HepG2 (cell line): ENCODE measurements at regions not wholly inside any gene's neighbourhood (a gene's known extent, or its start where the extent isn't known, plus 50 kb on each side); places are given as distances from the start of the nearest gene placed in this dataset.

ENCODE experiments used
- ATAC-seq: fragments of 200-7000 bp; cut with Tn5 transposase; 3 replicates; pipeline ENCODE4 v1.9.1; 2020; ENCODE audit warnings: mild to moderate bottlenecking, moderate library complexity
- BruUV-seq: library from RNA; stranded (reverse); fragments of 400-500 nt; replicated peaks from 2 replicates; lab custom pipeline; 2021; lab: Mats Ljungman, UMichigan
- CTCF ChIA-PET: fragments of 300-600 bp; formaldehyde crosslinking; extraction: SDS; loops from one replicate; lab custom pipeline; 2021; ENCODE audit warnings: low total read pairs, inconsistent platforms, low intra/inter-chr PET ratio; lab: Yijun Ruan, JAX
- POLR2A ChIA-PET: fragments of 350-600 bp; sonication (Branson Sonifier 250); formaldehyde crosslinking; loops from one replicate; lab custom pipeline; 2020; ENCODE audit warnings: antibody characterized with exemption, inconsistent platforms; lab: Yijun Ruan, JAX
- DNase-seq: peaks from one replicate; pipeline ENCODE4 v3.0.0-alpha.2; 2015; ENCODE audit warnings: low spot score
- FAIRE-seq: peaks from 3 replicates; lab custom pipeline; 2011; peaks lifted over from hg19 to GRCh38; lab: Jason Lieb, UNC
- H2AFZ ChIP-seq: one replicate; pipeline ENCODE4 v1.6.1; 2011; ENCODE audit warnings: low read length, inconsistent platforms
- H3K27ac ChIP-seq: fragments of 300-600 bp; 3 replicates; pipeline ENCODE4 v1.8.0; 2011; ENCODE audit warnings: mixed run types, mild to moderate bottlenecking, mixed read lengths, low read length, inconsistent platforms; ENCODE audit not compliant: insufficient read depth; ENCODE audit errors: extremely low read length
- H3K27me3 ChIP-seq, 2 experiments: fragments of 200-600 bp in 1 of 2; 2 replicates in 1 of 2; 3 replicates in 1 of 2; pipeline versions ENCODE4 v1.6.0 to v1.8.0; 2011; ENCODE audit warnings: low read length in 2 of 2, mild to moderate bottlenecking in 2 of 2, moderate library complexity in 2 of 2, inconsistent platforms in 1 of 2; ENCODE audit not compliant: insufficient read depth in 2 of 2, control insufficient read depth in 1 of 2
- H3K36me3 ChIP-seq, 2 experiments: fragments of 200-600 bp in 1 of 2; replicated peaks in 1 of 2; 2 replicates in 1 of 2; 3 replicates in 1 of 2; pipeline versions ENCODE4 v1.5.1 to v1.8.0; 2011; ENCODE audit warnings: low read length in 2 of 2, inconsistent platforms in 1 of 2; ENCODE audit not compliant: insufficient read depth in 2 of 2, control insufficient read depth in 1 of 2
- H3K4me1 ChIP-seq: 2 replicates; pipeline ENCODE4 v1.5.1; 2012; ENCODE audit warnings: low read length, inconsistent platforms; ENCODE audit not compliant: insufficient read depth
- H3K4me2 ChIP-seq: 2 replicates; pipeline ENCODE4 v1.6.0; 2011; ENCODE audit warnings: low read depth, low read length, inconsistent platforms
- H3K4me3 ChIP-seq, 3 experiments: fragments of 200-600 bp in 1 of 3; sonication (generic), shearing (Covaris generic) in 1 of 3; replicated peaks in 1 of 3; 2 replicates each; pipeline ENCODE4 v1.5.1; 2011 to 2016; ENCODE audit warnings: low read length in 3 of 3, inconsistent platforms in 2 of 3, low read depth in 2 of 3, mild to moderate bottlenecking in 2 of 3, control low read depth in 1 of 3, mixed read lengths in 1 of 3; ENCODE audit not compliant: insufficient read depth in 1 of 3
- H3K79me2 ChIP-seq: one replicate; pipeline ENCODE4 v1.6.1; 2011; ENCODE audit warnings: low read length, inconsistent platforms; ENCODE audit not compliant: insufficient read depth
- H3K9ac ChIP-seq: 2 replicates; pipeline ENCODE4 v1.6.0; 2011; ENCODE audit warnings: mild to moderate bottlenecking, low read depth, low read length, inconsistent platforms; ENCODE audit not compliant: insufficient read depth
- H3K9me3 ChIP-seq: 2 replicates; pipeline ENCODE4 v1.5.1; 2012; ENCODE audit warnings: mild to moderate bottlenecking, low read length
- H4K20me1 ChIP-seq: 2 replicates; pipeline ENCODE4 v1.6.0; 2011; ENCODE audit warnings: inconsistent platforms, mild to moderate bottlenecking, low read length, moderate library complexity; ENCODE audit not compliant: insufficient read depth
- ELF3 ChIP-seq: IDR thresholded peaks from 2 replicates; pipeline ENCODE4 v1.6.1; 2016; ENCODE audit warnings: missing genetic modification reagents, missing compliant biosample characterization
- ETV6 ChIP-seq: sonication (generic); formaldehyde crosslinking; conservative IDR thresholded peaks from 2 replicates; pipeline ENCODE4 v1.4.0; 2020; ENCODE audit warnings: missing genetic modification reagents
- GTF2F1 ChIP-seq: fragments of 150-350 bp; IDR thresholded peaks from 2 replicates; pipeline ENCODE4 v1.6.1; 2014; ENCODE audit warnings: low read length
- KAT7 ChIP-seq: IDR thresholded peaks from 2 replicates; pipeline ENCODE4 v1.6.1; 2018; ENCODE audit warnings: borderline replicate concordance, missing compliant biosample characterization
- SMAD9 ChIP-seq: sonication (generic); formaldehyde crosslinking; IDR thresholded peaks from 2 replicates; pipeline ENCODE4 v1.5.1; 2020; ENCODE audit warnings: mild to moderate bottlenecking, missing genetic modification reagents
- SNAI1 ChIP-seq: sonication (generic); formaldehyde crosslinking; IDR thresholded peaks from 2 replicates; pipeline ENCODE4 v1.5.0; 2020; ENCODE audit warnings: mild to moderate bottlenecking, missing genetic modification reagents, borderline replicate concordance
- TBX3 ChIP-seq: fragments of 450-650 bp; IDR thresholded peaks from 2 replicates; pipeline ENCODE4 v1.6.1; 2017; ENCODE audit warnings: antibody characterized with exemption, mild to moderate bottlenecking, inconsistent platforms, borderline replicate concordance
- ZNF343 ChIP-seq: sonication (generic); formaldehyde crosslinking; IDR thresholded peaks from 2 replicates; pipeline ENCODE4 v1.4.0; 2020; ENCODE audit warnings: mild to moderate bottlenecking, missing genetic modification reagents
- ZNF788 ChIP-seq: sonication (generic); formaldehyde crosslinking; IDR thresholded peaks from 2 replicates; pipeline ENCODE4 v1.5.0; 2020; ENCODE audit warnings: mild to moderate bottlenecking, missing genetic modification reagents, borderline replicate concordance
- in situ Hi-C: cut with HindIII; loops from 2 replicates; pipeline ENCODE4 v1.10.0; 2017; ENCODE audit warnings: low pct_unique_long_range_greater_than_20kb; ENCODE audit not compliant: extremely low pct_ligation_motif_present
- intact Hi-C: fragments of 100-400 bp; cut with micrococcal nuclease; formaldehyde crosslinking; loops from one replicate; pipeline ENCODE4 v1.10.0; 2022; ENCODE audit not compliant: unreplicated experiment
- TF ChIP-seq, protein P1 (sequence below): sonication (generic); formaldehyde crosslinking; IDR thresholded peaks from 2 replicates; pipeline ENCODE4 v1.4.0; 2020; ENCODE audit warnings: missing genetic modification reagents
- TF ChIP-seq, protein P2 (sequence below): sonication (generic); formaldehyde crosslinking; IDR thresholded peaks from 2 replicates; pipeline ENCODE4 v1.4.0; 2020; ENCODE audit warnings: missing genetic modification reagents
- TF ChIP-seq, protein P3 (sequence below): sonication (generic); formaldehyde crosslinking; IDR thresholded peaks from 2 replicates; pipeline ENCODE4 v1.8.0; 2022; ENCODE audit warnings: missing genetic modification reagents, mild to moderate bottlenecking, inconsistent platforms, borderline replicate concordance
- TF ChIP-seq, protein P4 (sequence below), 2 experiments: sonication (generic) in 1 of 2; formaldehyde crosslinking in 1 of 2; IDR thresholded peaks; 2 replicates each; pipeline versions ENCODE4 v1.4.0 to v1.6.1; 2018 to 2020; ENCODE audit warnings: missing genetic modification reagents in 2 of 2, borderline replicate concordance in 1 of 2, low read depth in 1 of 2, mild to moderate bottlenecking in 1 of 2, missing biosample characterization in 1 of 2

DNA sequence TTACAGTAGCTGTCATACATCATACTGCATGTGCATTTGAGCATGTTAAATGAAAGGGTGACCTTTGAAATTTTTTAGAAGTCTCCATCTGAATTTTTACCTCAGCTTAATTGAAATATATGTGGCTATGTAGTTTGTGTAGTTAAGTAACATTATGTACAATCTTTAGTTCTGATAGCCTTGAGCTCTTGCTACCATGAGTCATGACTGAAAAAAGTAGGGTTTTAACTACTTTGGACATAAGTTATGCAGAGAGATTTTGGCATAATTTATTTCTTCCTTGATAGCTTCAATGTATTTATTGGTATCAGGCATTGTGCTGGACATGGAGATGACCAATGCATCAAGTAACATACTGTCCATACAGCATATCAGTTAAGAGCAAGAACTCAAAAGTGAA lies 376.5 kb upstream of the ZNF717 start:
- DNase-seq, result no peak
- Histone ChIP-seq H2AFZ (no peak overlapping the region), H3K4me3 (no peak overlapping the region), H3K27me3 (no peaks in the 10 kb centered on the region), H3K27ac (no peak overlapping the region), H3K36me3 (no peaks in the 10 kb centered on the region), H3K4me2 (no peak overlapping the region), H3K79me2 (no peaks in the 10 kb centered on the region), H3K4me1 (no peaks in the 10 kb centered on the region), H3K9me3 (no peaks in the 10 kb centered on the region), H3K9ac (no peak overlapping the region), H4K20me1 (no peaks in the 10 kb centered on the region)
- POLR2A ChIA-PET, result no interaction called here
- in situ Hi-C loops (no loop called here), intact Hi-C loops (no loop called here)
- FAIRE-seq, result no peak
- BruUV-seq, result no TSS peak
- CTCF ChIA-PET, result no interaction called here
- no peak for ATAC-seq
- TF ChIP-seq, protein P1, sequence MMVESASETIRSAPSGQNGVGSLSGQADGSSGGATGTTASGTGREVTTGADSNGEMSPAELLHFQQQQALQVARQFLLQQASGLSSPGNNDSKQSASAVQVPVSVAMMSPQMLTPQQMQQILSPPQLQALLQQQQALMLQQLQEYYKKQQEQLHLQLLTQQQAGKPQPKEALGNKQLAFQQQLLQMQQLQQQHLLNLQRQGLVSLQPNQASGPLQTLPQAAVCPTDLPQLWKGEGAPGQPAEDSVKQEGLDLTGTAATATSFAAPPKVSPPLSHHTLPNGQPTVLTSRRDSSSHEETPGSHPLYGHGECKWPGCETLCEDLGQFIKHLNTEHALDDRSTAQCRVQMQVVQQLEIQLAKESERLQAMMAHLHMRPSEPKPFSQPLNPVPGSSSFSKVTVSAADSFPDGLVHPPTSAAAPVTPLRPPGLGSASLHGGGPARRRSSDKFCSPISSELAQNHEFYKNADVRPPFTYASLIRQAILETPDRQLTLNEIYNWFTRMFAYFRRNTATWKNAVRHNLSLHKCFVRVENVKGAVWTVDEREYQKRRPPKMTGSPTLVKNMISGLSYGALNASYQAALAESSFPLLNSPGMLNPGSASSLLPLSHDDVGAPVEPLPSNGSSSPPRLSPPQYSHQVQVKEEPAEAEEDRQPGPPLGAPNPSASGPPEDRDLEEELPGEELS (CRISPR knock-in tag), result no peak
- TF ChIP-seq ZNF343 (CRISPR knock-in tag), result no peak
- no peak for TF ChIP-seq ETV6 (CRISPR knock-in tag)
- TF ChIP-seq ZNF788 (CRISPR knock-in tag), result no peak
- TF ChIP-seq, protein P2, sequence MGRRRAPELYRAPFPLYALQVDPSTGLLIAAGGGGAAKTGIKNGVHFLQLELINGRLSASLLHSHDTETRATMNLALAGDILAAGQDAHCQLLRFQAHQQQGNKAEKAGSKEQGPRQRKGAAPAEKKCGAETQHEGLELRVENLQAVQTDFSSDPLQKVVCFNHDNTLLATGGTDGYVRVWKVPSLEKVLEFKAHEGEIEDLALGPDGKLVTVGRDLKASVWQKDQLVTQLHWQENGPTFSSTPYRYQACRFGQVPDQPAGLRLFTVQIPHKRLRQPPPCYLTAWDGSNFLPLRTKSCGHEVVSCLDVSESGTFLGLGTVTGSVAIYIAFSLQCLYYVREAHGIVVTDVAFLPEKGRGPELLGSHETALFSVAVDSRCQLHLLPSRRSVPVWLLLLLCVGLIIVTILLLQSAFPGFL (CRISPR knock-in tag), result no peak
- TF ChIP-seq TBX3, result no peak
- no peak for TF ChIP-seq SMAD9 (CRISPR knock-in tag)
- TF ChIP-seq, protein P3, sequence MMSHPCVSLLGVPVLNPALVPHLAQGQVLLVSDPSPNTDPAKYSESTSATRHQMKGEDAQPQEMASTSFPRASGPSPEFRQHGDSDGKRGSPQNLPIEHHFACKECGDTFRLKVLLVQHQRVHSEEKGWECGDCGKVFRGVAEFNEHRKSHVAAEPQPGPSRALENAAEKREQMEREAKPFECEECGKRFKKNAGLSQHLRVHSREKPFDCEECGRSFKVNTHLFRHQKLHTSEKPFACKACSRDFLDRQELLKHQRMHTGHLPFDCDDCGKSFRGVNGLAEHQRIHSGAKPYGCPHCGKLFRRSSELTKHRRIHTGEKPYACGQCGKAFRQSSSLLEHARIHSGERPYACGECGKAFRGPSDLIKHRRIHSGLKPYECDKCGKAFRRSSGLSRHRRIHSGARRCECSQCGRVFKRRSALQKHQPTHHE, result no peak
- TF ChIP-seq SNAI1 (CRISPR knock-in tag), result no peak
- no peak for TF ChIP-seq KAT7 (CRISPR knock-in tag)
- TF ChIP-seq, protein P4, sequence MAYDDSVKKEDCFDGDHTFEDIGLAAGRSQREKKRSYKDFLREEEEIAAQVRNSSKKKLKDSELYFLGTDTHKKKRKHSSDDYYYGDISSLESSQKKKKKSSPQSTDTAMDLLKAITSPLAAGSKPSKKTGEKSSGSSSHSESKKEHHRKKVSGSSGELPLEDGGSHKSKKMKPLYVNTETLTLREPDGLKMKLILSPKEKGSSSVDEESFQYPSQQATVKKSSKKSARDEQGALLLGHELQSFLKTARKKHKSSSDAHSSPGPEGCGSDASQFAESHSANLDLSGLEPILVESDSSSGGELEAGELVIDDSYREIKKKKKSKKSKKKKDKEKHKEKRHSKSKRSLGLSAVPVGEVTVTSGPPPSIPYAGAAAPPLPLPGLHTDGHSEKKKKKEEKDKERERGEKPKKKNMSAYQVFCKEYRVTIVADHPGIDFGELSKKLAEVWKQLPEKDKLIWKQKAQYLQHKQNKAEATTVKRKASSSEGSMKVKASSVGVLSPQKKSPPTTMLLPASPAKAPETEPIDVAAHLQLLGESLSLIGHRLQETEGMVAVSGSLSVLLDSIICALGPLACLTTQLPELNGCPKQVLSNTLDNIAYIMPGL (CRISPR knock-in tag; IDR thresholded peaks at IDR 0.05; ENCODE audit: borderline replicate concordance in 1 of 2, low read depth in 1 of 2), result no peak
- no peak for TF ChIP-seq GTF2F1
- TF ChIP-seq ELF3, result no peak
